ENCODE measurements at regions not wholly inside any gene's neighbourhood (a gene's known extent, or its start where the extent isn't known, plus 50 kb on each side); places are given as distances from the start of the nearest gene placed in this dataset.
"Not testable (repeated sequence)": the region's sequence is repeated elsewhere in the genome, so short reads cannot be mapped to it uniquely, and the experiment has no call there.

- H2BK15ac ChIP-seq (ENCODE audit: low read depth, poor library complexity, severe bottlenecking); H3K4ac ChIP-seq (ENCODE audit: low read depth in 1 of 2, low read length in 2 of 2); H3K23ac ChIP-seq (ENCODE audit: low read length in 2 of 2); H3K9ac ChIP-seq (ENCODE audit: low read length); H3K36me3 ChIP-seq (ENCODE audit: control insufficient read depth in 1 of 2, insufficient read depth in 2 of 2, low read depth in 1 of 2, low read length in 2 of 2); H3K27ac ChIP-seq (ENCODE audit: low read length, poor library complexity, severe bottlenecking); H4K91ac ChIP-seq (ENCODE audit: low read length); H3K4me3 ChIP-seq (ENCODE audit: insufficient read depth in 1 of 2, low read depth in 1 of 2, low read length in 2 of 2); H3K14ac ChIP-seq (ENCODE audit: low read length in 2 of 2); DNase-seq; H2BK12ac ChIP-seq (ENCODE audit: low read length in 2 of 2); H2AFZ ChIP-seq (ENCODE audit: low read depth, low read length); H2AK5ac ChIP-seq (ENCODE audit: low read length, severe bottlenecking); H2BK120ac ChIP-seq (ENCODE audit: low read depth, low read length); H4K8ac ChIP-seq (ENCODE audit: low read length); H3K79me1 ChIP-seq (replicated peaks; ENCODE audit: low read length, poor library complexity, severe bottlenecking); H3K4me1 ChIP-seq (ENCODE audit: control insufficient read depth, insufficient read depth, low read depth, low read length); H3K4me2 ChIP-seq (ENCODE audit: low read length, poor library complexity, severe bottlenecking); H3K27me3 ChIP-seq (ENCODE audit: control insufficient read depth in 1 of 2, insufficient read depth in 1 of 2, low read length in 2 of 2); H3K18ac ChIP-seq (ENCODE audit: low read depth in 1 of 2, low read length in 2 of 2); H2BK5ac ChIP-seq (ENCODE audit: low read depth, low read length, poor library complexity, severe bottlenecking): not testable (repeated sequence)
- peaks cover 10% of the 10 kb centered on the region for H3K9me3 ChIP-seq (ENCODE audit: control insufficient read depth, low read length)
- WGBS = 97% methylated on average over 7 of the region's 9 CpGs
Observed at GRCh38 chr5:67746608-67747007, 468.9 kb upstream of the PIK3R1 start.

- no peak overlapping the region for H2BK12ac ChIP-seq (ENCODE audit: low read length in 2 of 2)
- H3K79me1 ChIP-seq (replicated peaks; ENCODE audit: low read length, poor library complexity, severe bottlenecking) = no peaks in the 10 kb centered on the region
- no peak overlapping the region for H4K91ac ChIP-seq (ENCODE audit: low read length)
- H3K27ac ChIP-seq (ENCODE audit: low read length, poor library complexity, severe bottlenecking) = no peak overlapping the region
- H3K4me3 ChIP-seq (ENCODE audit: insufficient read depth in 1 of 2, low read depth in 1 of 2, low read length in 2 of 2) = no peak overlapping the region
- H3K36me3 ChIP-seq (ENCODE audit: control insufficient read depth in 1 of 2, insufficient read depth in 2 of 2, low read depth in 1 of 2, low read length in 2 of 2) = no peaks in the 10 kb centered on the region
- H3K9ac ChIP-seq (ENCODE audit: low read length) = no peak overlapping the region
- no peak overlapping the region for H3K23ac ChIP-seq (ENCODE audit: low read length in 2 of 2)
- no peaks in the 10 kb centered on the region for H3K4me1 ChIP-seq (ENCODE audit: control insufficient read depth, insufficient read depth, low read depth, low read length)
- no peak overlapping the region for H3K14ac ChIP-seq (ENCODE audit: low read length in 2 of 2)
- no peak overlapping the region for H3K4ac ChIP-seq (ENCODE audit: low read depth in 1 of 2, low read length in 2 of 2)
- H3K27me3 ChIP-seq (ENCODE audit: control insufficient read depth in 1 of 2, insufficient read depth in 1 of 2, low read length in 2 of 2) = no peaks in the 10 kb centered on the region
- H3K9me3 ChIP-seq (ENCODE audit: control insufficient read depth, low read length) = peaks cover 10% of the 10 kb centered on the region
- no peak overlapping the region for H2BK5ac ChIP-seq (ENCODE audit: low read depth, low read length, poor library complexity, severe bottlenecking)
- H2AK5ac ChIP-seq (ENCODE audit: low read length, severe bottlenecking) = no peak overlapping the region
- H2AFZ ChIP-seq (ENCODE audit: low read depth, low read length) = no peak overlapping the region
- H4K8ac ChIP-seq (ENCODE audit: low read length) = no peak overlapping the region
- no peak overlapping the region for H2BK120ac ChIP-seq (ENCODE audit: low read depth, low read length)
- WGBS = 82% methylated on average over 2 of the region's 2 CpGs
- no peak for DNase-seq
- H2BK15ac ChIP-seq (ENCODE audit: low read depth, poor library complexity, severe bottlenecking) = no peak overlapping the region
- H3K4me2 ChIP-seq (ENCODE audit: low read length, poor library complexity, severe bottlenecking) = no peak overlapping the region
- H3K18ac ChIP-seq (ENCODE audit: low read depth in 1 of 2, low read length in 2 of 2) = no peak overlapping the region
Observed at GRCh38 chr5:67746103-67746502, 469.5 kb upstream of the PIK3R1 start.

DNA sequence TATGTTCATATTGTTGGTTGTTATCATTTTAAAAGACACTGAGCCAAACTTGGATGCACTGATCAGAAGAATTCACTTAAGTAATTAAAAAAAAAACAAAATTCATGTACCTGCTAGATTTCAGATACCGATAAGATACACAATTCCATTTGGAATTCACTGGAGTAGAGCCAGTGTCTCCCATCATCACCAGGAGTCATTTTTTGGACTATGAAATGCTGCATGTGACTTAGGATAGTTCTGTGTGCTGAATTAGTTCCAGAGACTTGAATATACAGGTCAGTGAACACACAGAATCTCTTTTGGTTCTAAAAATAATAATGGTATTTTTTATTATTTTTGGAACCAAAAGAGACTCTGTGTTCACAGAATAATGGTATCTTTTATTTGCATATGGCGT is 482.6 kb upstream of the PIK3R1 start:
- no peak overlapping the region for H3K23ac ChIP-seq (ENCODE audit: low read length in 2 of 2)
- H2BK15ac ChIP-seq (ENCODE audit: low read depth, poor library complexity, severe bottlenecking) = no peak overlapping the region
- no peak overlapping the region for H3K9ac ChIP-seq (ENCODE audit: low read length)
- H2BK12ac ChIP-seq (ENCODE audit: low read length in 2 of 2) = no peak overlapping the region
- H4K91ac ChIP-seq (ENCODE audit: low read length) = no peak overlapping the region
- no peak overlapping the region for H2BK120ac ChIP-seq (ENCODE audit: low read depth, low read length)
- H3K4ac ChIP-seq (ENCODE audit: low read depth in 1 of 2, low read length in 2 of 2) = no peak overlapping the region
- no peak for DNase-seq
- WGBS = no CpG with 5 or more reads among the region's 2 CpGs
- H3K27ac ChIP-seq (ENCODE audit: low read length, poor library complexity, severe bottlenecking) = no peak overlapping the region
- no peak overlapping the region for H3K4me3 ChIP-seq (ENCODE audit: insufficient read depth in 1 of 2, low read depth in 1 of 2, low read length in 2 of 2)
- no peaks in the 10 kb centered on the region for H3K27me3 ChIP-seq (ENCODE audit: control insufficient read depth in 1 of 2, insufficient read depth in 1 of 2, low read length in 2 of 2)
- H4K8ac ChIP-seq (ENCODE audit: low read length) = no peak overlapping the region
- no peaks in the 10 kb centered on the region for H3K4me1 ChIP-seq (ENCODE audit: control insufficient read depth, insufficient read depth, low read depth, low read length)
- H3K4me2 ChIP-seq (ENCODE audit: low read length, poor library complexity, severe bottlenecking) = no peak overlapping the region
- H2AK5ac ChIP-seq (ENCODE audit: low read length, severe bottlenecking) = no peak overlapping the region
- H3K36me3 ChIP-seq (ENCODE audit: control insufficient read depth in 1 of 2, insufficient read depth in 2 of 2, low read depth in 1 of 2, low read length in 2 of 2) = no peaks in the 10 kb centered on the region
- H3K14ac ChIP-seq (ENCODE audit: low read length in 2 of 2) = no peak overlapping the region
- no peaks in the 10 kb centered on the region for H3K9me3 ChIP-seq (ENCODE audit: control insufficient read depth, low read length)
- H3K18ac ChIP-seq (ENCODE audit: low read depth in 1 of 2, low read length in 2 of 2) = no peak overlapping the region
- no peak overlapping the region for H2BK5ac ChIP-seq (ENCODE audit: low read depth, low read length, poor library complexity, severe bottlenecking)
- no peaks in the 10 kb centered on the region for H3K79me1 ChIP-seq (replicated peaks; ENCODE audit: low read length, poor library complexity, severe bottlenecking)
- no peak overlapping the region for H2AFZ ChIP-seq (ENCODE audit: low read depth, low read length)

DNA sequence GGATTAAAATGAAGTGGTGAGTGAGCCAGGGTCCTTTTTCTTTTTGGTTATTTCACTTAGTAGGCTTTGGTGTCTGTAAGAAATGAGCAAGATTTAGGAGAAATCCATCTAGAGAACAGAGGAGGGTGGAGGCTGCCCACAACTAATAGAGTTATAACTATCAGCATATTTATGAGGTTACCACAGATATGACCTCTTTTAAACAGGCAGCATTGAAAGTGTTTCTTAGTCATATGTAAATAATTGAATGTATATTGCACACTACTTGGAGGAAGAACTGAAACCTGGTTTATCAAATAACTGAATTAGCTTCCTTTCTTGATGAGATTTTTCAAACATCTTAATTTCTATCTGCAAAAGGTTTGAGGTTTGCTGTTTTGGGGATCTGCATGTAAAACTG is 483.1 kb upstream of the PIK3R1 start:
- Histone ChIP-seq H2BK12ac (ENCODE audit: low read length in 2 of 2) (no peak overlapping the region), H3K27ac (ENCODE audit: low read length, poor library complexity, severe bottlenecking) (no peak overlapping the region), H3K23ac (ENCODE audit: low read length in 2 of 2) (no peak overlapping the region), H3K9me3 (ENCODE audit: control insufficient read depth, low read length) (no peaks in the 10 kb centered on the region), H4K91ac (ENCODE audit: low read length) (no peak overlapping the region), H2BK120ac (ENCODE audit: low read depth, low read length) (no peak overlapping the region), H2AFZ (ENCODE audit: low read depth, low read length) (no peak overlapping the region), H3K36me3 (ENCODE audit: control insufficient read depth in 1 of 2, insufficient read depth in 2 of 2, low read depth in 1 of 2, low read length in 2 of 2) (no peaks in the 10 kb centered on the region), H3K79me1 (replicated peaks; ENCODE audit: low read length, poor library complexity, severe bottlenecking) (no peaks in the 10 kb centered on the region), H3K4me3 (ENCODE audit: insufficient read depth in 1 of 2, low read depth in 1 of 2, low read length in 2 of 2) (no peak overlapping the region), H3K4ac (ENCODE audit: low read depth in 1 of 2, low read length in 2 of 2) (no peak overlapping the region), H3K27me3 (ENCODE audit: control insufficient read depth in 1 of 2, insufficient read depth in 1 of 2, low read length in 2 of 2) (no peaks in the 10 kb centered on the region), H2BK15ac (ENCODE audit: low read depth, poor library complexity, severe bottlenecking) (no peak overlapping the region), H2BK5ac (ENCODE audit: low read depth, low read length, poor library complexity, severe bottlenecking) (no peak overlapping the region), H3K4me1 (ENCODE audit: control insufficient read depth, insufficient read depth, low read depth, low read length) (no peaks in the 10 kb centered on the region), H3K14ac (ENCODE audit: low read length in 2 of 2) (no peak overlapping the region), H3K4me2 (ENCODE audit: low read length, poor library complexity, severe bottlenecking) (no peak overlapping the region), H3K9ac (ENCODE audit: low read length) (no peak overlapping the region), H4K8ac (ENCODE audit: low read length) (no peak overlapping the region), H3K18ac (ENCODE audit: low read depth in 1 of 2, low read length in 2 of 2) (no peak overlapping the region), H2AK5ac (ENCODE audit: low read length, severe bottlenecking) (no peak overlapping the region)
- no peak for DNase-seq
